ENCODE measurements at regions not wholly inside any gene's neighbourhood (a gene's known extent, or its start where the extent isn't known, plus 50 kb on each side); places are given as distances from the start of the nearest gene placed in this dataset.

- 87% methylated on average over 3 of the region's 5 CpGs for WGBS (ENCODE audit: insufficient coverage)
- no peaks in the 10 kb centered on the region for H3K4me1 Mint-ChIP-seq
- H3K36me3 ChIP-seq (ENCODE audit: control insufficient read depth, insufficient read depth, low read length): no peaks in the 10 kb centered on the region
These were observed 156.7 kb downstream of the CTTN start for GRCh38 chr11:70555078-70555477.

GRCh38 chr11:70556884-70557741 is 158.8 kb downstream of the CTTN start:
- 76% methylated on average over 8 of the region's 8 CpGs for WGBS (ENCODE audit: insufficient coverage)
- Histone ChIP-seq H3K27me3 (ENCODE audit: control insufficient read depth, insufficient read depth, low read length) (no peaks in the 10 kb centered on the region), H3K4me3 (ENCODE audit: low read length) (no peak overlapping the region), H3K9me3 (ENCODE audit: control insufficient read depth, insufficient read depth, low read length) (no peaks in the 10 kb centered on the region), H3K27ac (ENCODE audit: low read length) (no peak overlapping the region), H3K4me1 (ENCODE audit: control insufficient read depth, insufficient read depth, low read length) (no peaks in the 10 kb centered on the region), H3K36me3 (ENCODE audit: control insufficient read depth, insufficient read depth, low read length) (no peaks in the 10 kb centered on the region)
- DNase-seq (no peak), ATAC-seq (no peak)
- no peak overlapping the region for H3K4me3 Mint-ChIP-seq
- H3K9me3 Mint-ChIP-seq: no peaks in the 10 kb centered on the region
- H3K27me3 Mint-ChIP-seq (ENCODE audit: low read depth in 2 of 2): peaks cover 0 to 8% of the 10 kb centered on the region in 2 donors
- H3K36me3 Mint-ChIP-seq: no peaks in the 10 kb centered on the region
- no peak overlapping the region for H3K27ac Mint-ChIP-seq
- intact Hi-C loops (cut with micrococcal nuclease): no loop called here
- TF ChIP-seq CTCF (IDR thresholded peaks at IDR 0.05): no peak
- no peaks in the 10 kb centered on the region for H3K4me1 Mint-ChIP-seq

More at GRCh38 chr11:70555078-70555477, 156.7 kb downstream of the CTTN start:
- Mint-ChIP-seq H3K27ac (no peak overlapping the region), H3K9me3 (no peaks in the 10 kb centered on the region), H3K36me3 (no peaks in the 10 kb centered on the region), H3K27me3 (ENCODE audit: low read depth in 2 of 2) (no peaks in the 10 kb centered on the region), H3K4me3 (no peak overlapping the region)
- DNase-seq (no peak), ATAC-seq (no peak)
- H3K9me3 ChIP-seq (ENCODE audit: control insufficient read depth, insufficient read depth, low read length): no peaks in the 10 kb centered on the region
- intact Hi-C loops (cut with micrococcal nuclease): no loop called here
- H3K4me3 ChIP-seq (ENCODE audit: low read length): no peak overlapping the region
- no peaks in the 10 kb centered on the region for H3K27me3 ChIP-seq (ENCODE audit: control insufficient read depth, insufficient read depth, low read length)
- H3K27ac ChIP-seq (ENCODE audit: low read length): no peak overlapping the region
- no peaks in the 10 kb centered on the region for H3K4me1 ChIP-seq (ENCODE audit: control insufficient read depth, insufficient read depth, low read length)
- no peak for TF ChIP-seq CTCF (IDR thresholded peaks at IDR 0.05)

GRCh38 chr11:70557742-70558485 is 159.6 kb downstream of the CTTN start:
- no peaks in the 10 kb centered on the region for H3K36me3 Mint-ChIP-seq
- Histone ChIP-seq H3K27ac (ENCODE audit: low read length) (no peak overlapping the region), H3K27me3 (ENCODE audit: control insufficient read depth, insufficient read depth, low read length) (no peaks in the 10 kb centered on the region), H3K4me1 (ENCODE audit: control insufficient read depth, insufficient read depth, low read length) (no peaks in the 10 kb centered on the region), H3K36me3 (ENCODE audit: control insufficient read depth, insufficient read depth, low read length) (no peaks in the 10 kb centered on the region), H3K9me3 (ENCODE audit: control insufficient read depth, insufficient read depth, low read length) (no peaks in the 10 kb centered on the region), H3K4me3 (ENCODE audit: low read length) (no peak overlapping the region)
- H3K27me3 Mint-ChIP-seq (ENCODE audit: low read depth in 2 of 2): peaks cover 0 to 8% of the 10 kb centered on the region in 2 donors
- no peak for ATAC-seq
- H3K27ac Mint-ChIP-seq: no peak overlapping the region
- H3K9me3 Mint-ChIP-seq: no peaks in the 10 kb centered on the region
- intact Hi-C loops (cut with micrococcal nuclease): no loop called here
- H3K4me3 Mint-ChIP-seq: no peak overlapping the region
- 91% methylated on average over 27 of the region's 27 CpGs for WGBS (ENCODE audit: insufficient coverage)
- H3K4me1 Mint-ChIP-seq: no peaks in the 10 kb centered on the region
- TF ChIP-seq CTCF (IDR thresholded peaks at IDR 0.05): no peak
- no peak for DNase-seq
